PC-9 (cell line): ENCODE measurements at regions not wholly inside any gene's neighbourhood (a gene's known extent, or its start where the extent isn't known, plus 50 kb on each side); places are given as distances from the start of the nearest gene placed in this dataset. TPM values are rescaled to one million over a fixed set of nuclear protein-coding genes. Genes with fewer than 3 reads are reported as not detected.

Experiments used
- BruUV-seq: library from RNA; stranded (reverse); fragments of 400-500 nt; replicated peaks from 2 replicates; lab custom pipeline; 2021; lab: Mats Ljungman, UMichigan
- CTCF ChIA-PET: fragments of 300-600 bp; sonication (Branson Sonifier 250); formaldehyde crosslinking; loops from one replicate; lab custom pipeline; 2022; ENCODE audit warnings: antibody characterized with exemption; lab: Charles Lee
- POLR2A ChIA-PET: fragments of 300-600 bp; sonication (Branson Sonifier 250); formaldehyde crosslinking; loops from one replicate; lab custom pipeline; 2022; ENCODE audit warnings: antibody characterized with exemption; ENCODE audit not compliant: unreplicated experiment; lab: Charles Lee
- DNase-seq, 2 experiments: peaks; one replicate each; pipeline versions ENCODE4 v3.0.0 to v3.0.0-alpha.2; 2015 to 2022; ENCODE audit warnings: mixed read lengths in 1 of 2
- H2AFZ ChIP-seq: fragments of 200-600 bp; sonication (generic); 2 replicates; pipeline ENCODE4 v1.8.1; 2017; ENCODE audit warnings: antibody characterized with exemption
- H3F3A ChIP-seq: fragments of 200-600 bp; sonication (generic); 2 replicates; pipeline ENCODE4 v1.8.1; 2017; ENCODE audit warnings: antibody characterized with exemption, mild to moderate bottlenecking, low read depth; ENCODE audit not compliant: insufficient read depth
- H3K27ac ChIP-seq: fragments of 200-600 bp; sonication (generic); 2 replicates; pipeline ENCODE4 v1.6.1; 2016; ENCODE audit warnings: mixed run types
- H3K27me3 ChIP-seq: fragments of 200-600 bp; sonication (generic); 2 replicates; pipeline ENCODE4 v1.6.1; 2016; ENCODE audit warnings: low read depth, mixed run types; ENCODE audit not compliant: insufficient read depth
- H3K36me3 ChIP-seq: fragments of 200-600 bp; sonication (generic); 2 replicates; pipeline ENCODE4 v1.6.1; 2016; ENCODE audit warnings: low read depth, mixed run types
- H3K4me1 ChIP-seq: fragments of 200-600 bp; sonication (generic); replicated peaks from 2 replicates; pipeline ENCODE4 v1.6.1; 2016; ENCODE audit warnings: mixed run types; ENCODE audit not compliant: insufficient read depth
- H3K4me2 ChIP-seq: fragments of 200-600 bp; sonication (generic); 2 replicates; pipeline ENCODE4 v1.6.1; 2017; ENCODE audit warnings: mixed run types
- H3K4me3 ChIP-seq: fragments of 200-600 bp; sonication (generic); 2 replicates; pipeline ENCODE4 v1.6.1; 2016; ENCODE audit warnings: mixed run types
- H3K79me2 ChIP-seq: fragments of 200-600 bp; sonication (generic); 2 replicates; pipeline ENCODE4 v1.6.1; 2017; ENCODE audit warnings: low read depth, mixed run types
- H3K9me2 ChIP-seq: fragments of 200-600 bp; sonication (generic); 2 replicates; pipeline ENCODE4 v1.8.1; 2017; ENCODE audit warnings: mild to moderate bottlenecking; ENCODE audit not compliant: insufficient read depth
- H3K9me3 ChIP-seq: fragments of 200-600 bp; sonication (generic); 2 replicates; pipeline ENCODE4 v1.8.1; 2016; ENCODE audit warnings: low read depth; ENCODE audit not compliant: insufficient read depth
- H4K20me1 ChIP-seq: fragments of 200-600 bp; sonication (generic); 2 replicates; pipeline ENCODE4 v1.8.1; 2017; ENCODE audit not compliant: insufficient read depth
- CTCF ChIP-seq: fragments of 200-600 bp; sonication (generic); conservative IDR thresholded peaks from 2 replicates; pipeline ENCODE4 v1.6.1; 2017; ENCODE audit warnings: mixed run types, antibody characterized with exemption, mild to moderate bottlenecking, moderate library complexity
- EZH2 ChIP-seq: fragments of 200-600 bp; sonication (generic); IDR thresholded peaks from 2 replicates; pipeline ENCODE4 v1.8.0; 2017; ENCODE audit warnings: antibody characterized with exemption, low read depth
- intact Hi-C: fragments of 100-400 bp; cut with micrococcal nuclease; formaldehyde crosslinking; loops from one replicate; pipeline ENCODE4 v1.10.0; 2022; ENCODE audit not compliant: unreplicated experiment
- microRNA-seq: library from miRNA; unstranded; fragments of <30 nt; microRNA quantifications from one replicate; pipeline ENCODE4 v1.2.0, GENCODE V29; 2021; ENCODE audit warnings: borderline number of aligned reads, borderline replicate concordance

- ChIA-PET POLR2A (no interaction called here), CTCF (no interaction called here)
- Histone ChIP-seq H3K27me3 (no peaks in the 10 kb centered on the region), H2AFZ (no peak overlapping the region), H3K36me3 (no peaks in the 10 kb centered on the region), H3K4me1 (no peaks in the 10 kb centered on the region), H3K9me2 (no peaks in the 10 kb centered on the region), H3K27ac (no peak overlapping the region), H3K4me2 (no peak overlapping the region), H3K4me3 (no peak overlapping the region), H3K79me2 (no peaks in the 10 kb centered on the region), H4K20me1 (no peaks in the 10 kb centered on the region), H3F3A (no peaks in the 10 kb centered on the region), H3K9me3 (no peaks in the 10 kb centered on the region)
- no peak for DNase-seq
- no TSS peak for BruUV-seq
- intact Hi-C loops, result no loop called here
- TF ChIP-seq CTCF, result no peak
- TF ChIP-seq EZH2, result no peak
These were observed 51.6 kb upstream of the POU3F2 start for GRCh38 chr6:98782772-98783171.

- no peaks in the 10 kb centered on the region for H4K20me1 ChIP-seq
- ChIA-PET CTCF (no interaction called here), POLR2A (no interaction called here)
- DNase-seq, result no peak
- no TSS peak for BruUV-seq
- H3K27ac ChIP-seq, result no peak overlapping the region
- H3K4me1 ChIP-seq, result no peaks in the 10 kb centered on the region
- H3K9me2 ChIP-seq, result no peaks in the 10 kb centered on the region
- H3K27me3 ChIP-seq, result no peaks in the 10 kb centered on the region
- intact Hi-C loops, result no loop called here
- no peak overlapping the region for H3K4me2 ChIP-seq
- H3K36me3 ChIP-seq, result no peaks in the 10 kb centered on the region
- no peaks in the 10 kb centered on the region for H3K9me3 ChIP-seq
- no peaks in the 10 kb centered on the region for H3K79me2 ChIP-seq
- no peak overlapping the region for H3K4me3 ChIP-seq
- no peak overlapping the region for H2AFZ ChIP-seq
- no peaks in the 10 kb centered on the region for H3F3A ChIP-seq
- no peak for TF ChIP-seq CTCF
- TF ChIP-seq EZH2, result no peak
These were observed 50.8 kb upstream of the POU3F2 start for GRCh38 chr6:98783578-98783977.

Small RNAs in the stretch of these regions (microRNA-seq; reads per million reads assigned to microRNA genes)
- gene MIR2113, result not detected
